B cell (primary cell): ENCODE measurements at regions not wholly inside any gene's neighbourhood (a gene's known extent, or its start where the extent isn't known, plus 50 kb on each side); places are given as distances from the start of the nearest gene placed in this dataset.

Experiments used
- ATAC-seq: fragments of 200-7000 bp; cut with Tn5 transposase; one replicate; pipeline ENCODE4 v1.10.0; 2021; ENCODE audit warnings: low read depth, mild to moderate bottlenecking, moderate number of reproducible peaks, moderate library complexity
- CTCF ChIA-PET: fragments of 350-600 bp; sonication (Branson Sonifier 250); formaldehyde crosslinking; loops from one replicate; lab custom pipeline; 2021; ENCODE audit warnings: antibody characterized with exemption, inconsistent platforms; lab: Charles Lee
- POLR2A ChIA-PET: fragments of 350-600 bp; sonication (Branson Sonifier 250); formaldehyde crosslinking; loops from one replicate; lab custom pipeline; 2021; ENCODE audit warnings: antibody characterized with exemption; lab: Charles Lee
- DNase-seq: peaks from one replicate; pipeline ENCODE4 v3.0.0; 2013
- H2AFZ ChIP-seq: 2 replicates; pipeline ENCODE4 v1.6.1; 2012; ENCODE audit warnings: mild to moderate bottlenecking, low read depth, low read length; ENCODE audit not compliant: insufficient read depth, poor library complexity, severe bottlenecking
- H3K27ac ChIP-seq, 2 donors: 1 replicate in 1 of 2; 2 replicates in 1 of 2; pipeline ENCODE4 v1.5.1; 2012 to 2013; ENCODE audit warnings: low read length in 2 of 2, mild to moderate bottlenecking in 2 of 2, moderate library complexity in 1 of 2
- H3K27me3 ChIP-seq, 4 experiments: fragments of 200-600 bp in 1 of 4; sonication (generic) in 1 of 4; replicated peaks in 1 of 4; 1 replicate in 2 of 4; 2 replicates in 2 of 4; pipeline versions ENCODE4 v1.6.1 to v1.7.0; 2013 to 2016; ENCODE audit warnings: low read length in 3 of 4, mild to moderate bottlenecking in 2 of 4, mixed read lengths in 1 of 4, moderate library complexity in 1 of 4; ENCODE audit not compliant: insufficient read depth in 4 of 4, control insufficient read depth in 3 of 4; ENCODE audit errors: control extremely low read depth in 1 of 4
- H3K36me3 ChIP-seq, 2 experiments: replicated peaks in 1 of 2; 1 replicate in 1 of 2; 2 replicates in 1 of 2; pipeline versions ENCODE4 v1.6.1 to v1.7.1; 2013; ENCODE audit warnings: low read length in 1 of 2; ENCODE audit not compliant: insufficient read depth in 2 of 2, control insufficient read depth in 1 of 2; ENCODE audit errors: control extremely low read depth in 1 of 2, extremely low read depth in 1 of 2
- H3K4me1 ChIP-seq, 2 donors: fragments of 200-600 bp in 1 of 2; sonication (generic) in 1 of 2; 1 replicate in 1 of 2; 2 replicates in 1 of 2; pipeline versions ENCODE4 v1.5.1 to v1.6.1; 2013 to 2017; ENCODE audit warnings: low read length in 2 of 2; ENCODE audit not compliant: control insufficient read depth in 2 of 2, insufficient read depth in 2 of 2
- H3K4me2 ChIP-seq: replicated peaks from 2 replicates; pipeline ENCODE3; 2012; ENCODE audit warnings: mild to moderate bottlenecking, low read depth, low read length; ENCODE audit not compliant: poor library complexity, severe bottlenecking
- H3K4me3 ChIP-seq, 5 experiments: fragments of 200-600 bp in 1 of 5; sonication (generic) in 1 of 5; 1 replicate in 3 of 5; 2 replicates in 2 of 5; pipeline versions ENCODE4 v1.5.1 to v1.7.0; 2011 to 2016; ENCODE audit warnings: low read length in 4 of 5, mild to moderate bottlenecking in 4 of 5, low read depth in 2 of 5, control low read depth in 1 of 5, moderate library complexity in 1 of 5; ENCODE audit not compliant: insufficient read depth in 1 of 5; ENCODE audit errors: control extremely low read depth in 1 of 5, extremely low read depth in 1 of 5
- H3K79me2 ChIP-seq: fragments of 200-600 bp; sonication (generic); one replicate; pipeline ENCODE4 v1.6.0; 2016; ENCODE audit warnings: low read length; ENCODE audit not compliant: control insufficient read depth, insufficient read depth
- H3K9ac ChIP-seq: fragments of 200-600 bp; sonication (generic); 2 replicates; pipeline ENCODE4 v1.6.1; 2017; ENCODE audit warnings: mild to moderate bottlenecking, low read length, moderate library complexity
- H3K9me3 ChIP-seq, 3 donors: one replicate each; pipeline versions ENCODE4 v1.6.1 to v1.7.1; 2013; ENCODE audit warnings: low read length in 2 of 3; ENCODE audit not compliant: control insufficient read depth in 2 of 3, insufficient read depth in 1 of 3; ENCODE audit errors: control extremely low read depth in 1 of 3
- H4K20me1 ChIP-seq: 2 replicates; pipeline ENCODE4 v1.6.0; 2012; ENCODE audit warnings: mild to moderate bottlenecking, low read length; ENCODE audit not compliant: insufficient read depth, control insufficient read depth, poor library complexity, severe bottlenecking
- H3K27ac Mint-ChIP-seq: one replicate; pipeline ENCODE4 v1.8.0; 2021; ENCODE audit warnings: mixed read lengths
- H3K27me3 Mint-ChIP-seq: one replicate; pipeline ENCODE4 v1.8.0; 2021; ENCODE audit warnings: mixed read lengths
- H3K4me1 Mint-ChIP-seq: one replicate; pipeline ENCODE4 v1.8.0; 2021; ENCODE audit warnings: mixed read lengths
- H3K4me3 Mint-ChIP-seq: one replicate; pipeline ENCODE4 v1.8.0; 2021; ENCODE audit warnings: mixed read lengths
- H3K9me3 Mint-ChIP-seq: one replicate; pipeline ENCODE4 v1.8.0; 2022; ENCODE audit warnings: mixed read lengths; ENCODE audit not compliant: insufficient read depth
- CTCF ChIP-seq: fragments of 200-600 bp; IDR thresholded peaks from one replicate; pipeline ENCODE4 v1.8.0; 2022; ENCODE audit warnings: antibody characterized with exemption, mild to moderate bottlenecking
- EZH2 ChIP-seq: IDR thresholded peaks from 2 replicates; pipeline ENCODE4 v1.6.1; 2012; ENCODE audit warnings: borderline replicate concordance, low read depth, mild to moderate bottlenecking, moderate library complexity, low read length; ENCODE audit not compliant: insufficient read depth, poor library complexity, severe bottlenecking
- WGBS: methylation state at CpG from one replicate; pipeline ENCODE4 v1.1.5; 2013; ENCODE audit warnings: missing lambda C conversion rate; ENCODE audit not compliant: insufficient coverage; 5-methylcytosine and 5-hydroxymethylcytosine counted together
- intact Hi-C: fragments of 100-400 bp; cut with micrococcal nuclease; formaldehyde crosslinking; loops from one replicate; pipeline ENCODE4 v1.10.0; 2022

GRCh38 chr6:164905311-164905710 lies 404.1 kb downstream of the C6orf118 start:
- intact Hi-C loops = no loop called here
- no peak overlapping the region for H3K27ac Mint-ChIP-seq
- no peaks in the 10 kb centered on the region for H3K36me3 ChIP-seq
- ATAC-seq = no peak
- H3K9me3 ChIP-seq = peaks cover 0 to 2% (median 0%) of the 10 kb centered on the region in 3 donors
- H3K27me3 Mint-ChIP-seq = no peaks in the 10 kb centered on the region
- no peaks in the 10 kb centered on the region for H3K27me3 ChIP-seq
- no peaks in the 10 kb centered on the region for H4K20me1 ChIP-seq
- no peak overlapping the region for H3K9ac ChIP-seq
- no peak overlapping the region for H2AFZ ChIP-seq
- no peak overlapping the region for H3K4me2 ChIP-seq
- no peaks in the 10 kb centered on the region for H3K4me1 ChIP-seq
- H3K4me3 ChIP-seq = no peak overlapping the region
- TF ChIP-seq EZH2 (no peak), CTCF (no peak)
- POLR2A ChIA-PET = no interaction called here
- H3K4me1 Mint-ChIP-seq = no peaks in the 10 kb centered on the region
- DNase-seq = no peak
- no peak overlapping the region for H3K27ac ChIP-seq
- no peak overlapping the region for H3K4me3 Mint-ChIP-seq
- H3K9me3 Mint-ChIP-seq = no peaks in the 10 kb centered on the region
- H3K79me2 ChIP-seq = no peaks in the 10 kb centered on the region
- CTCF ChIA-PET = no interaction called here

DNA sequence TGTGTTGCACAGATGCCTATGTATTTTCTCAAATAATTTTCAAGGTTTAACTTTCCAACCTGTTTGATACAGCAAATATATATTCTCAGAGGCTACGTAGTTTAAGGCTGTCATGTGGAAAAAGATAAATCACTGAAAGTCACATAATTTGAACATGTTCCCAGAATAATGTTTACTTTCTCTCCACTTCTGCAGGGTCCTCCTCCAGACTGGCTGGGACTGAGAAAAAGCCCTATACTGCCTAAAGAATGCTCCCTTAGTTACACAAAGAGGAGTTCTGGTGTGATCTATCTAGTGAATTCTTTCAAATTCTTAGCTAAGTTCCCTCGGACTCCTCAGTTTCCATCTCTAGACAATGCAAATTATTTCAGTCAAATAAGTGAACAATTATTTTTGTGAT lies 411.0 kb downstream of the C6orf118 start:
- Mint-ChIP-seq H3K27me3 (no peaks in the 10 kb centered on the region), H3K4me3 (no peak overlapping the region), H3K9me3 (no peaks in the 10 kb centered on the region), H3K4me1 (no peaks in the 10 kb centered on the region), H3K27ac (no peak overlapping the region)
- TF ChIP-seq EZH2 (no peak), CTCF (no peak)
- ChIA-PET POLR2A (no interaction called here), CTCF (no interaction called here)
- Histone ChIP-seq H3K27ac (no peak overlapping the region), H3K4me2 (no peak overlapping the region), H3K4me3 (no peak overlapping the region), H3K9me3 (peaks cover 0 to 3% (median 0%) of the 10 kb centered on the region in 3 donors), H3K36me3 (no peaks in the 10 kb centered on the region), H3K4me1 (no peaks in the 10 kb centered on the region), H3K79me2 (no peaks in the 10 kb centered on the region), H3K27me3 (no peaks in the 10 kb centered on the region), H4K20me1 (no peaks in the 10 kb centered on the region), H3K9ac (no peak overlapping the region), H2AFZ (no peak overlapping the region)
- ATAC-seq (no peak), DNase-seq (no peak)
- no CpG with 5 or more reads among the region's 2 CpGs for WGBS
- intact Hi-C loops = no loop called here
